K562 (cell line): ENCODE measurements at regions not wholly inside any gene's neighbourhood (a gene's known extent, or its start where the extent isn't known, plus 50 kb on each side); places are given as distances from the start of the nearest gene placed in this dataset.

Experiments
- CREB3 ChIP-seq: fragments of 450-650 bp; conservative IDR thresholded peaks from 2 replicates; pipeline ENCODE4 v1.6.1; 2016; ENCODE audit warnings: missing genetic modification characterization, low read depth, mild to moderate bottlenecking, missing compliant biosample characterization, moderate library complexity
- CTCF ChIP-seq, 3 experiments: IDR thresholded peaks in 2 of 3; conservative IDR thresholded peaks in 1 of 3; 2 replicates each; pipeline ENCODE4 v1.5.1; 2011 to 2012; ENCODE audit warnings: low read length in 3 of 3, mild to moderate bottlenecking in 3 of 3, control low read depth in 2 of 3, improper control_type of control experiment in 1 of 3, inconsistent platforms in 1 of 3, low read depth in 1 of 3, mixed read lengths in 1 of 3, moderate library complexity in 1 of 3; ENCODE audit not compliant: insufficient read depth in 2 of 3
- HDAC3 ChIP-seq: fragments of 450-650 bp; IDR thresholded peaks from 2 replicates; pipeline ENCODE4 v1.6.1; 2018; ENCODE audit warnings: borderline replicate concordance, mild to moderate bottlenecking, moderate library complexity; ENCODE audit not compliant: partially characterized antibody
- KLF1 ChIP-seq: fragments of 450-650 bp; IDR thresholded peaks from 2 replicates; pipeline ENCODE4 v1.6.1; 2016; ENCODE audit warnings: missing genetic modification characterization, missing compliant biosample characterization
- POLR3A ChIP-seq: IDR thresholded peaks from 2 replicates; pipeline ENCODE4 v1.6.1; 2011; ENCODE audit warnings: borderline replicate concordance, mild to moderate bottlenecking, moderate library complexity; ENCODE audit not compliant: insufficient read length, insufficient read depth; ENCODE audit errors: extremely low read depth
- SMAD3 ChIP-seq: fragments of 450-650 bp; formaldehyde crosslinking; conservative IDR thresholded peaks from 2 replicates; pipeline ENCODE4 v1.4.0; 2020; ENCODE audit warnings: mild to moderate bottlenecking
- SMARCB1 ChIP-seq: IDR thresholded peaks from 2 replicates; pipeline ENCODE4 v1.6.1; 2011; ENCODE audit warnings: improper control_type of control experiment, low read depth; ENCODE audit not compliant: insufficient read length
- TAL1 ChIP-seq: fragments of 450-650 bp; IDR thresholded peaks from 2 replicates; pipeline ENCODE4 v1.6.1; 2016; ENCODE audit warnings: mild to moderate bottlenecking
- TBP ChIP-seq: optimal IDR thresholded peaks from 2 replicates; pipeline ENCODE3; 2011; ENCODE audit warnings: low read depth, low read length, improper control_type of control experiment
- UBTF ChIP-seq, 2 experiments: IDR thresholded peaks; 2 replicates each; pipeline ENCODE4 v1.6.1; 2012; ENCODE audit warnings: improper control_type of control experiment in 2 of 2, low read depth in 2 of 2, low read length in 2 of 2, borderline replicate concordance in 1 of 2
- ZBED1 ChIP-seq: IDR thresholded peaks from 2 replicates; pipeline ENCODE4 v1.6.1; 2014
- ZC3H11A ChIP-seq: IDR thresholded peaks from 2 replicates; pipeline ENCODE4 v1.6.1; 2012; ENCODE audit warnings: low read depth, low read length, improper control_type of control experiment
- ZKSCAN8 ChIP-seq: fragments of 200-800 bp; sonication (Bioruptor generic); IDR thresholded peaks from 2 replicates; pipeline ENCODE4 v1.6.1; 2016; ENCODE audit warnings: missing genetic modification characterization, missing compliant biosample characterization
- ZNF274 ChIP-seq: IDR thresholded peaks from 2 replicates; pipeline ENCODE4 v1.6.1; 2011; ENCODE audit warnings: low read depth, mild to moderate bottlenecking, low read length, moderate library complexity, borderline replicate concordance
- ZNF696 ChIP-seq: fragments of 250-450 bp; sonication (Bioruptor Pico); conservative IDR thresholded peaks from 2 replicates; pipeline ENCODE4 v1.4.0; 2020; ENCODE audit warnings: mild to moderate bottlenecking, moderate library complexity
- TF ChIP-seq, protein P1 (sequence below): sonication (generic); formaldehyde crosslinking; IDR thresholded peaks from 2 replicates; pipeline ENCODE4 v1.8.0; 2023; ENCODE audit warnings: missing genetic modification reagents, mild to moderate bottlenecking, borderline replicate concordance

GRCh38 chr6:156719720-156720563 is 57.2 kb upstream of the ARID1B start (continued):
- peak; percentile 69; the same call in 1 of the 2 replicates for TF ChIP-seq KLF1
- TF ChIP-seq SMAD3 (CRISPR knock-in tag): no peak; the same call in 1 of the 2 replicates
- peak; percentile 28 for TF ChIP-seq TBP
- TF ChIP-seq HDAC3: no peak
- no peak; the same call in none of the 2 replicates for TF ChIP-seq CREB3
- no peak for TF ChIP-seq ZNF696 (CRISPR knock-in tag)
- TF ChIP-seq POLR3A: no peak
- no peak for TF ChIP-seq SMARCB1
- TF ChIP-seq TAL1: no peak
- TF ChIP-seq, protein P1, sequence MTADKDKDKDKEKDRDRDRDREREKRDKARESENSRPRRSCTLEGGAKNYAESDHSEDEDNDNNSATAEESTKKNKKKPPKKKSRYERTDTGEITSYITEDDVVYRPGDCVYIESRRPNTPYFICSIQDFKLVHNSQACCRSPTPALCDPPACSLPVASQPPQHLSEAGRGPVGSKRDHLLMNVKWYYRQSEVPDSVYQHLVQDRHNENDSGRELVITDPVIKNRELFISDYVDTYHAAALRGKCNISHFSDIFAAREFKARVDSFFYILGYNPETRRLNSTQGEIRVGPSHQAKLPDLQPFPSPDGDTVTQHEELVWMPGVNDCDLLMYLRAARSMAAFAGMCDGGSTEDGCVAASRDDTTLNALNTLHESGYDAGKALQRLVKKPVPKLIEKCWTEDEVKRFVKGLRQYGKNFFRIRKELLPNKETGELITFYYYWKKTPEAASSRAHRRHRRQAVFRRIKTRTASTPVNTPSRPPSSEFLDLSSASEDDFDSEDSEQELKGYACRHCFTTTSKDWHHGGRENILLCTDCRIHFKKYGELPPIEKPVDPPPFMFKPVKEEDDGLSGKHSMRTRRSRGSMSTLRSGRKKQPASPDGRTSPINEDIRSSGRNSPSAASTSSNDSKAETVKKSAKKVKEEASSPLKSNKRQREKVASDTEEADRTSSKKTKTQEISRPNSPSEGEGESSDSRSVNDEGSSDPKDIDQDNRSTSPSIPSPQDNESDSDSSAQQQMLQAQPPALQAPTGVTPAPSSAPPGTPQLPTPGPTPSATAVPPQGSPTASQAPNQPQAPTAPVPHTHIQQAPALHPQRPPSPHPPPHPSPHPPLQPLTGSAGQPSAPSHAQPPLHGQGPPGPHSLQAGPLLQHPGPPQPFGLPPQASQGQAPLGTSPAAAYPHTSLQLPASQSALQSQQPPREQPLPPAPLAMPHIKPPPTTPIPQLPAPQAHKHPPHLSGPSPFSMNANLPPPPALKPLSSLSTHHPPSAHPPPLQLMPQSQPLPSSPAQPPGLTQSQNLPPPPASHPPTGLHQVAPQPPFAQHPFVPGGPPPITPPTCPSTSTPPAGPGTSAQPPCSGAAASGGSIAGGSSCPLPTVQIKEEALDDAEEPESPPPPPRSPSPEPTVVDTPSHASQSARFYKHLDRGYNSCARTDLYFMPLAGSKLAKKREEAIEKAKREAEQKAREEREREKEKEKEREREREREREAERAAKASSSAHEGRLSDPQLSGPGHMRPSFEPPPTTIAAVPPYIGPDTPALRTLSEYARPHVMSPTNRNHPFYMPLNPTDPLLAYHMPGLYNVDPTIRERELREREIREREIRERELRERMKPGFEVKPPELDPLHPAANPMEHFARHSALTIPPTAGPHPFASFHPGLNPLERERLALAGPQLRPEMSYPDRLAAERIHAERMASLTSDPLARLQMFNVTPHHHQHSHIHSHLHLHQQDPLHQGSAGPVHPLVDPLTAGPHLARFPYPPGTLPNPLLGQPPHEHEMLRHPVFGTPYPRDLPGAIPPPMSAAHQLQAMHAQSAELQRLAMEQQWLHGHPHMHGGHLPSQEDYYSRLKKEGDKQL: no peak; the same call in 1 of the 2 replicates
- peak; percentile 18; the same call in 1 of the 2 replicates for TF ChIP-seq ZKSCAN8 (CRISPR knock-in tag)
- TF ChIP-seq ZC3H11A: no peak
- no peak; the same call in 1 of the 2 replicates for TF ChIP-seq ZNF274
- TF ChIP-seq UBTF (IDR thresholded peaks at IDR 0.05; ENCODE audit: borderline replicate concordance in 1 of 2, low read depth in 2 of 2, low read length in 2 of 2): peak; percentile 99 to 100
- TF ChIP-seq ZBED1: no peak
- no peak for TF ChIP-seq CTCF (IDR thresholded peaks at IDR 0.05 in 2 of 3, conservative IDR thresholded peaks at IDR 0.05 in 1 of 3; ENCODE audit: insufficient read depth in 2 of 3, low read depth in 1 of 3, low read length in 3 of 3)
